ENCODE measurements at regions not wholly inside any gene's neighbourhood (a gene's known extent, or its start where the extent isn't known, plus 50 kb on each side); places are given as distances from the start of the nearest gene placed in this dataset.

DNA sequence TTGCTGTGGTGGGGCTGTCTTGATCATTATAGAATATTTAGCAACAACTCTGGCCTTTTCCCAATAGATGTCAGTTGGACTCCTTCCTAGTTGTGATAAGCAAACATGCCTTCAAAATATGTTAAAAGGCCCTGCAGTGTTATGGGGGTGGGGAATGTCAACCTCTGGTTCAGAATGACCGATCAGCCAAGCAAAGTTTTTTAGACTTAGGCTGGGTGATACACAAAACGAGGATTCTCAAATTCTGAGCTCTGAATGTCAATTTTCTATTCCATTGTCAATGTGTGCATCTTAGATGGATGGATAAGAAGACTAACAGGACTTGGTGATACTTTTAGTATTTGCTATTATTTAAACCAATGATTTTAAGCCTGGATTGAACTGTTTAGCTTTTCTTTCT lies 940.0 kb upstream of the GRIA3 start:
- TF ChIP-seq, protein P1, sequence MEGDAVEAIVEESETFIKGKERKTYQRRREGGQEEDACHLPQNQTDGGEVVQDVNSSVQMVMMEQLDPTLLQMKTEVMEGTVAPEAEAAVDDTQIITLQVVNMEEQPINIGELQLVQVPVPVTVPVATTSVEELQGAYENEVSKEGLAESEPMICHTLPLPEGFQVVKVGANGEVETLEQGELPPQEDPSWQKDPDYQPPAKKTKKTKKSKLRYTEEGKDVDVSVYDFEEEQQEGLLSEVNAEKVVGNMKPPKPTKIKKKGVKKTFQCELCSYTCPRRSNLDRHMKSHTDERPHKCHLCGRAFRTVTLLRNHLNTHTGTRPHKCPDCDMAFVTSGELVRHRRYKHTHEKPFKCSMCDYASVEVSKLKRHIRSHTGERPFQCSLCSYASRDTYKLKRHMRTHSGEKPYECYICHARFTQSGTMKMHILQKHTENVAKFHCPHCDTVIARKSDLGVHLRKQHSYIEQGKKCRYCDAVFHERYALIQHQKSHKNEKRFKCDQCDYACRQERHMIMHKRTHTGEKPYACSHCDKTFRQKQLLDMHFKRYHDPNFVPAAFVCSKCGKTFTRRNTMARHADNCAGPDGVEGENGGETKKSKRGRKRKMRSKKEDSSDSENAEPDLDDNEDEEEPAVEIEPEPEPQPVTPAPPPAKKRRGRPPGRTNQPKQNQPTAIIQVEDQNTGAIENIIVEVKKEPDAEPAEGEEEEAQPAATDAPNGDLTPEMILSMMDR (IDR thresholded peaks at IDR 0.05) = no peak
- H3K9me3 Mint-ChIP-seq = peaks cover 0 to 6% (median 0%) of the 10 kb centered on the region in 7 donors
- no CpG with 5 or more reads among the region's 2 CpGs for WGBS (ENCODE audit: insufficient coverage)
- Histone ChIP-seq H3K79me2 (ENCODE audit: insufficient read depth, low read length) (no peaks in the 10 kb centered on the region), H3K9me3 (replicated peaks in 1 of 2; ENCODE audit: control insufficient read depth in 1 of 2, insufficient read depth in 1 of 2, low read length in 2 of 2) (no peaks in the 10 kb centered on the region), H3K4me3 (replicated peaks in 1 of 3; ENCODE audit: low read depth in 2 of 3, low read length in 3 of 3) (no peak overlapping the region), H3K4me1 (ENCODE audit: control insufficient read depth in 1 of 2, insufficient read depth in 2 of 2, low read length in 2 of 2) (no peaks in the 10 kb centered on the region), H2AFZ (ENCODE audit: insufficient read depth, low read depth, low read length, poor library complexity, severe bottlenecking) (no peak overlapping the region), H3K4me2 (replicated peaks; ENCODE audit: extremely low read depth, low read length, poor library complexity, severe bottlenecking) (no peak overlapping the region), H3K27ac (ENCODE audit: low read depth in 1 of 2, low read length in 2 of 2) (no peak overlapping the region), H3K9ac (ENCODE audit: insufficient read depth, low read length, poor library complexity, severe bottlenecking) (no peak overlapping the region), H4K20me1 (ENCODE audit: insufficient read depth, low read length) (no peaks in the 10 kb centered on the region), H3K27me3 (ENCODE audit: control insufficient read depth in 2 of 2, insufficient read depth in 2 of 2, low read length in 2 of 2) (no peaks in the 10 kb centered on the region), H3K36me3 (replicated peaks in 1 of 2; ENCODE audit: control insufficient read depth in 1 of 2, insufficient read depth in 2 of 2, low read length in 2 of 2) (no peaks in the 10 kb centered on the region)
- no peaks in the 10 kb centered on the region for H3K4me1 Mint-ChIP-seq
- H3K27ac Mint-ChIP-seq = no peak overlapping the region
- no peak overlapping the region for H3K4me3 Mint-ChIP-seq
- no peaks in the 10 kb centered on the region for H3K36me3 Mint-ChIP-seq
- H3K27me3 Mint-ChIP-seq (ENCODE audit: low read depth in 3 of 3) = no peaks in the 10 kb centered on the region
- intact Hi-C loops (cut with micrococcal nuclease) = no loop called here
- DNase-seq = no peak

DNA sequence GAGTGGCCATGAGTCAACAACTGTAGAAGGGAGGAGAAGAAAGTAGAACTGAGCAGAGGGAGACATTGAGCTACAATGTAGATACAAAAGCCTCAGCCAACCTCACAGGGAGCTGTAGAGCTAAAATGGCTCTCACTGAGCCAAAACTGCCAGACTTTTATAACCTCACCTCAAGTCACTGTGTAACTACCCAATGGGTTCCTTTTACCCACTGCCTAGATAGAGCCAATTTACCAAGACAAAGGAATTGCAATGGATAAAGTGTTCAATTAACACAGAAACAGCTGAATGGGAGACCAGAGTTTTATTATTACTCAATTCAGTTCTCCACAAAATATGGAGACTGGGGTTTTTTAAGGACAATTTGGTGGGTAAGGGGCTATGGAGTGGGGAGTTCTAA lies 938.9 kb upstream of the GRIA3 start:
- Mint-ChIP-seq H3K27ac (no peak overlapping the region), H3K27me3 (ENCODE audit: low read depth in 3 of 3) (no peaks in the 10 kb centered on the region), H3K4me3 (no peak overlapping the region), H3K4me1 (no peaks in the 10 kb centered on the region), H3K9me3 (peaks cover 0 to 6% (median 0%) of the 10 kb centered on the region in 7 donors), H3K36me3 (no peaks in the 10 kb centered on the region)
- Histone ChIP-seq H3K27me3 (ENCODE audit: control insufficient read depth in 2 of 2, insufficient read depth in 2 of 2, low read length in 2 of 2) (no peaks in the 10 kb centered on the region), H3K27ac (ENCODE audit: low read depth in 1 of 2, low read length in 2 of 2) (no peak overlapping the region), H3K9me3 (replicated peaks in 1 of 2; ENCODE audit: control insufficient read depth in 1 of 2, insufficient read depth in 1 of 2, low read length in 2 of 2) (no peaks in the 10 kb centered on the region), H3K4me2 (replicated peaks; ENCODE audit: extremely low read depth, low read length, poor library complexity, severe bottlenecking) (no peak overlapping the region), H4K20me1 (ENCODE audit: insufficient read depth, low read length) (no peaks in the 10 kb centered on the region), H3K36me3 (replicated peaks in 1 of 2; ENCODE audit: control insufficient read depth in 1 of 2, insufficient read depth in 2 of 2, low read length in 2 of 2) (no peaks in the 10 kb centered on the region), H3K9ac (ENCODE audit: insufficient read depth, low read length, poor library complexity, severe bottlenecking) (no peak overlapping the region), H3K4me1 (ENCODE audit: control insufficient read depth in 1 of 2, insufficient read depth in 2 of 2, low read length in 2 of 2) (no peaks in the 10 kb centered on the region), H3K79me2 (ENCODE audit: insufficient read depth, low read length) (no peaks in the 10 kb centered on the region), H3K4me3 (replicated peaks in 1 of 3; ENCODE audit: low read depth in 2 of 3, low read length in 3 of 3) (no peak overlapping the region), H2AFZ (ENCODE audit: insufficient read depth, low read depth, low read length, poor library complexity, severe bottlenecking) (no peak overlapping the region)
- TF ChIP-seq, protein P1 (IDR thresholded peaks at IDR 0.05) = no peak
- no peak for DNase-seq
- intact Hi-C loops (cut with micrococcal nuclease) = no loop called here

All from CD14-positive monocyte (primary cell).